ENCODE measurements at regions not wholly inside any gene's neighbourhood (a gene's known extent, or its start where the extent isn't known, plus 50 kb on each side); places are given as distances from the start of the nearest gene placed in this dataset.

DNA sequence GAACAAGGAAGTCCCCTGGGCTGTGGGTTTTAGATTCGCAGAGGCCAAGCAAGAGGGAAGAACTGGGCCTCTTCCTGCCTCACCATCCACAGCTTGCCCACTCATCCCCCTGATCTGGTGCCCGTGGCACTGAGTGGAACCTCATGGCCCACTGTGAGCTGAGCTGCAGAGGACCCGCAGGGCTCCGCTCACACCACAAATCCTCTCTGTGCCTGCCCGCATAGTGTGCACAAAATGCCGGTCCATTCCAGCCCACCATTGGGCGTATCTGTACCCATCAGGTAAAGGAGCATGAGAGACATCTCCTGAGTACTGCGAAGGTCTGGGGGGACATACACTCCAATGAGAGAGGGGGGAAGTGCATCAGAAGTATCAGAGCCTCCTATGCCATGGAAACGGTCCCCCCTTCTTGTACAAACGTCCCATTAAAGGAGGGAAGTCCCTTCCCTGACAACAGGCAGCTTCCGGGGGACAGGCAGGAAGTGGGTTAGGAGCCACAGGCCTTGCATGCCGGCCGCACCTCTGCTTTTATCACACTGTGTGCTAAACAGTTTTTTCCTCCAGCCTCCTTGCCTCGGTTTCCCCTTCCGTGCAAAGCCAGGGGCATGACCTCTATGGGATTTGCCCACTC, 309.4 kb upstream of the DIO3 start:
- TF ChIP-seq, protein P1, sequence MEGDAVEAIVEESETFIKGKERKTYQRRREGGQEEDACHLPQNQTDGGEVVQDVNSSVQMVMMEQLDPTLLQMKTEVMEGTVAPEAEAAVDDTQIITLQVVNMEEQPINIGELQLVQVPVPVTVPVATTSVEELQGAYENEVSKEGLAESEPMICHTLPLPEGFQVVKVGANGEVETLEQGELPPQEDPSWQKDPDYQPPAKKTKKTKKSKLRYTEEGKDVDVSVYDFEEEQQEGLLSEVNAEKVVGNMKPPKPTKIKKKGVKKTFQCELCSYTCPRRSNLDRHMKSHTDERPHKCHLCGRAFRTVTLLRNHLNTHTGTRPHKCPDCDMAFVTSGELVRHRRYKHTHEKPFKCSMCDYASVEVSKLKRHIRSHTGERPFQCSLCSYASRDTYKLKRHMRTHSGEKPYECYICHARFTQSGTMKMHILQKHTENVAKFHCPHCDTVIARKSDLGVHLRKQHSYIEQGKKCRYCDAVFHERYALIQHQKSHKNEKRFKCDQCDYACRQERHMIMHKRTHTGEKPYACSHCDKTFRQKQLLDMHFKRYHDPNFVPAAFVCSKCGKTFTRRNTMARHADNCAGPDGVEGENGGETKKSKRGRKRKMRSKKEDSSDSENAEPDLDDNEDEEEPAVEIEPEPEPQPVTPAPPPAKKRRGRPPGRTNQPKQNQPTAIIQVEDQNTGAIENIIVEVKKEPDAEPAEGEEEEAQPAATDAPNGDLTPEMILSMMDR (IDR thresholded peaks at IDR 0.05): no peak
- H3K9me3 ChIP-seq: no peaks in the 10 kb centered on the region
- no peak overlapping the region for H3K4me3 ChIP-seq
- no peaks in the 10 kb centered on the region for H3K4me1 ChIP-seq
- H3K27ac ChIP-seq: no peak overlapping the region
- ATAC-seq (no peak), DNase-seq (no peak)
- no peaks in the 10 kb centered on the region for H3K36me3 ChIP-seq
- intact Hi-C loops (cut with DNase I): no loop called here
- peaks cover 7% of the 10 kb centered on the region for H3K27me3 ChIP-seq (ENCODE audit: low read depth)

DNA sequence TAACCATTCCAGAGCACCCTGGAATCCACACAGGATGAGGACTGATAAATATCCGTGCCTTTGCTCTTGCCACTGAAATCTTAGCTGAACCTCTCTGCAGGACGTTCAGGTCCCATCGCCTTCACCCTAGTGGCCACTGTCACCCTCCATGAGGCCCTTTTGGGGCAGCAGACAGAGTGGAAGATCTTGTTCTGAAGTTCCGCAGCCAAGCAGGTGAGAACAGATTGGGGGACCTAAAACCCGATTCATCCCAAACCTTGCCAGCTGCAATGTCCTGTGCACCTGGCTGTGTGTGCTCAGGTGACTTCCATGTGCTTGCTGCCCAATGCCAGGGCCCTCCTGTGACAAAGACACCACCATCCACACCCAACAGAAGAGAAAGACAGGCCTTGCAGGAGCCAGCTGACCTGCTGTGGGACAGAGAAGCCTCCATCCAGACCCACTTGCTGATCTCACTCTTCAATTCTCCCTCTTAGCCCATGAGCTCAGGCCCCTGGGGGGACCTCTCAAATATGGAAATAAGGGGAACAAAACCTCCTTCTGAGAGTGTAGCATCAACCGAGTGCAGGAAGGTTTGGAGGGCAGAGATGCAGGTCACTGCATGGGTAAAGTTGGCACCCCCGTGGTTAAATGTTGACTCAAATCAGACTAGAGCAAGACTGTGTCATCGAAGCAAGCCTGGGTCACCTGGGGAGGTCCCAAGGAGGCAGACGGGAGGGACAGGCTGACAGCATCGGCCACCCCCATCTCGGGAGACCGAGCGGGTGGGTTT, 308.7 kb upstream of the DIO3 start:
- no peak for DNase-seq
- no peak for ATAC-seq
- Histone ChIP-seq H3K36me3 (no peaks in the 10 kb centered on the region), H3K4me1 (no peaks in the 10 kb centered on the region), H3K9me3 (no peaks in the 10 kb centered on the region), H3K27ac (no peak overlapping the region), H3K4me3 (no peak overlapping the region), H3K27me3 (ENCODE audit: low read depth) (peaks cover 5% of the 10 kb centered on the region)
- TF ChIP-seq, protein P1 (IDR thresholded peaks at IDR 0.05): no peak
- intact Hi-C loops (cut with DNase I): no loop called here

DNA sequence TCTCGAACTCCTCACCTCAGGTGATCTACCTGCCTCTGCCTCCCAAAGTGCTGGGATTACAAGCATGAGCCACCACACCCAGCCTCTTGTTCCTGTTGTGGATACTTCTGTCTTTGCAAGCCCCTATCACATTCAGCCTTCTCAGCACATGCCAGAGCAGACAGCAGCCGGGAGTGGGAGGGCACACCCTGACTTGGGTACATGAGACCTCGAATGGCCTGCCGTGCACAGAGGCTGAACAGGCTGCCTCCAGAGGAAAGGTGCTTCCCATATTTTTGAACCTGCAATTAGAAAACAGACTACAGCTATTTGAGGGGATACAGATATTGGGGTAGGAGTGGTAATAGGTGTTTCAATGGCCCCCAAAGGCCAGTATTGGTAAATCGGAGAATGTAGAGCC, 307.3 kb upstream of the DIO3 start:
- no peak overlapping the region for H3K4me3 ChIP-seq
- H3K4me1 ChIP-seq: no peaks in the 10 kb centered on the region
- H3K27me3 ChIP-seq (ENCODE audit: low read depth): peaks cover 3% of the 10 kb centered on the region
- intact Hi-C loops (cut with DNase I): no loop called here
- H3K9me3 ChIP-seq: no peaks in the 10 kb centered on the region
- ATAC-seq: no peak
- H3K27ac ChIP-seq: no peak overlapping the region
- DNase-seq: no peak
- no peaks in the 10 kb centered on the region for H3K36me3 ChIP-seq
- TF ChIP-seq, protein P1 (IDR thresholded peaks at IDR 0.05): no peak

DNA sequence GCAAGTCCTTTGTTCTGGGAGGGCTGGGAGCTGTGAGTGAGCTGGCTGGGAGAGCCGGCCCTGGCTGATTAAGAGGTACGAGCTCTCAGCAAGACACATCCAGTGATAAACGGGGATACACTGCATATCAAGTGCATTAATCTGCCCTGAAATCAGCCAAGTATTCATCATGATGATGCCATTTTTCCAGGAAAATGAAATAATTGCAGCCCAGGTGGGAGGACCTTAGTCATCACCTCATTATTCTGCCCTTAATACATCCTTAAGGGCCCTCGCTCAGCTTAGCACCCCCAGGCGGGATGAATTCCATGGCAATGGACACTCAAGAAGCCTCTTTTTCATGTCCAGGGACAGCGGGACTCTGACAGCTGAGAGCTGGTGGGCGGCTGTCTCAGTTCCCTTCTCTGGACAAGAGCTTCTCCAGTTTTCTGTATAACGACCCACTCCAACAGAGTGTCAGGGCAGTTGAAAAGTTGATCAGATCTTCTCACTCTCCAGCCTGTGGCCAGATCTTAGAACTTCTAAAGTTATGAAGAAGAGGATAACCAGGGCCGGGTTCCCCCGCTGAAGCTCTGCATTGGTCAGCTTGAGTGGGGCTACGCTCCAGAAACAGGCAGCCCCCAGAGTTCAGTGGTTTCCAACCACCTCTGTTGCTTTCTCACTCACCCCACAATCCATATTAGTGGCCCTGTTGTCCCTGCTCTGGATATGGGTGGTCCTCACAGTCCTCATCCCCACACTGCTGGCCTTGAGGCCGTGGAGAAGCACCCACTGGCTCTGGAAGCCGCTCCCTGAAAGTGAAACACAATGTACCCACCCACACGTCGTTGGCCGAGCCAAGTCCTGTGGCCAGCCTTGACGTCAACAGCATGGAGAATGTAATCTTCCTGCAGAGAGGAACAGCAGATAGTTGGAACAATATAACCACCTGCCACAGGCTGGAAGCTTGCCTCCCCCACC, 306.2 kb upstream of the DIO3 start:
- intact Hi-C loops (cut with DNase I): no loop called here
- no peak overlapping the region for H3K4me3 ChIP-seq
- no peak overlapping the region for H3K27ac ChIP-seq
- H3K4me1 ChIP-seq: no peaks in the 10 kb centered on the region
- TF ChIP-seq, protein P1 (IDR thresholded peaks at IDR 0.05): no peak
- no peak for DNase-seq
- H3K27me3 ChIP-seq (ENCODE audit: low read depth): peaks cover 3% of the 10 kb centered on the region
- peak in 1 of 2 donors; percentile 19 for ATAC-seq
- H3K36me3 ChIP-seq: no peaks in the 10 kb centered on the region
- no peaks in the 10 kb centered on the region for H3K9me3 ChIP-seq

DNA sequence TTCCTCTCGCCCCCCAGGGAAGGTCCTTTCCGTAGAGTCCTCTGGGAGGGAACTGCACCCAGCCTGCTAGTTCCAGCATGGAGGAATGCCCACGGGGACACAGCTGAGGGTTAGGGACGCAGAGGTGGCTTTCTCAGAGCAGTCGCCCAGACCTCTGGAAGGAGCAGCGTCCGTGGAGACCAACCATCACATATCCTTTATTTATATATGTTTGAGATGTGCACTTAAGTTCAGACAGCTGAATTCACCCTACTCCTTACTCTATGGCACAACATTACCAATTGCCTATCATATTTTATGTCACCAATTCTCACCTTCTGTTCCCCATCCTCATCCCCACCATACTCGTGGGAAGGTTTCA, 305.6 kb upstream of the DIO3 start:
- ATAC-seq: no peak
- no peaks in the 10 kb centered on the region for H3K36me3 ChIP-seq
- H3K27ac ChIP-seq: no peak overlapping the region
- H3K27me3 ChIP-seq (ENCODE audit: low read depth): peaks cover 3% of the 10 kb centered on the region
- TF ChIP-seq, protein P1 (IDR thresholded peaks at IDR 0.05): no peak
- H3K4me3 ChIP-seq: no peak overlapping the region
- no peak for DNase-seq
- intact Hi-C loops (cut with DNase I): no loop called here
- no peaks in the 10 kb centered on the region for H3K4me1 ChIP-seq
- H3K9me3 ChIP-seq: no peaks in the 10 kb centered on the region

Measured in lower lobe of right lung (tissue), 2 donors.